Activated CD4-positive, alpha-beta T cell treated with anti-CD3 and anti-CD28 coated beads for 36 hours (primary cell): ENCODE measurements at regions not wholly inside any gene's neighbourhood (a gene's known extent, or its start where the extent isn't known, plus 50 kb on each side); places are given as distances from the start of the nearest gene placed in this dataset.

Experiments used
- ATAC-seq: fragments of 200-7000 bp; cut with Tn5 transposase; one replicate; pipeline ENCODE4 v1.10.0; 2021; ENCODE audit warnings: mild to moderate bottlenecking, moderate library complexity
- CTCF ChIA-PET: fragments of 350-600 bp; sonication (Branson Sonifier 250); formaldehyde crosslinking; loops from one replicate; lab custom pipeline; 2021; ENCODE audit warnings: antibody characterized with exemption; lab: Charles Lee
- POLR2A ChIA-PET: fragments of 350-600 bp; sonication (Branson Sonifier 250); formaldehyde crosslinking; loops from one replicate; lab custom pipeline; 2021; ENCODE audit warnings: antibody characterized with exemption, inconsistent platforms; lab: Charles Lee
- DNase-seq: peaks from one replicate; pipeline ENCODE4 v3.0.0-alpha.2; 2020
- H3K27ac Mint-ChIP-seq: one replicate; pipeline ENCODE4 v1.8.0; 2021; ENCODE audit warnings: mixed read lengths
- H3K27me3 Mint-ChIP-seq: one replicate; pipeline ENCODE4 v1.8.0; 2021; ENCODE audit warnings: mixed read lengths
- H3K36me3 Mint-ChIP-seq: one replicate; pipeline ENCODE4 v1.8.0; 2021; ENCODE audit warnings: low read depth, mixed read lengths
- H3K4me1 Mint-ChIP-seq: one replicate; pipeline ENCODE4 v1.8.0; 2021; ENCODE audit warnings: mixed read lengths
- H3K4me3 Mint-ChIP-seq: one replicate; pipeline ENCODE4 v1.8.0; 2021; ENCODE audit warnings: mild to moderate bottlenecking, moderate library complexity, mixed read lengths
- H3K9me3 Mint-ChIP-seq: one replicate; pipeline ENCODE4 v1.8.0; 2021; ENCODE audit warnings: low read depth, mixed read lengths
- intact Hi-C, 2 experiments: fragments of 100-400 bp; cut with DNase I in 1 of 2; cut with micrococcal nuclease in 1 of 2; formaldehyde crosslinking; loops; one replicate each; pipeline versions ENCODE4 v1.14.2 to v1.15.1; 2022 to 2024; cut with DNase I, micrococcal nuclease

- ChIA-PET POLR2A (no interaction called here), CTCF (no interaction called here)
- H3K4me1 Mint-ChIP-seq = no peaks in the 10 kb centered on the region
- H3K4me3 Mint-ChIP-seq = no peak overlapping the region
- DNase-seq = no peak
- peaks cover 6% of the 10 kb centered on the region for H3K27me3 Mint-ChIP-seq
- intact Hi-C loops = no loop called here
- ATAC-seq = no peak
- H3K9me3 Mint-ChIP-seq = no peaks in the 10 kb centered on the region
- H3K27ac Mint-ChIP-seq = no peak overlapping the region
- H3K36me3 Mint-ChIP-seq = no peaks in the 10 kb centered on the region
Measured at GRCh38 chr4:184934961-184935360, 83.3 kb upstream of the HELT start.

DNA sequence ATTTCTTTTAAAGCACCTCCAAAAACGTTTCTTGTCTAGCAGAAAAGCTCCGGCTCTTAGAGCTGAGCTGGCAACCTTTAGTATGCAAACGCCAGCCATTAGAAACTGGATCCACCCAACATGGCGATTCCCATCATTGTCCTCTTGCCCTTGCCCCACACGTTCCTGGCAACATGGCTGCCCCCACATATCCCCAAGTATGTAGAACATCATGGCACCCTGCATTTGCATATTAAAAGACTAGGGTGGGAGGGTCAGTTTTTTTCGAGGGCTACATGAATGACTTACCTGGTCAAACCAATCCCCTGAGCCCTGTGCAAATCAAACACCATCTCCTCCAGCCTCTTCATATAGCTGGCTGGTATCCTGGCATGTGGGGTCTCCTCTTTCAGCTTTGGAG, 82.2 kb upstream of the HELT start:
- intact Hi-C loops = no loop called here
- POLR2A ChIA-PET = no interaction called here
- Mint-ChIP-seq H3K36me3 (no peaks in the 10 kb centered on the region), H3K27ac (no peak overlapping the region), H3K9me3 (no peaks in the 10 kb centered on the region), H3K4me1 (no peaks in the 10 kb centered on the region), H3K4me3 (no peak overlapping the region), H3K27me3 (peaks cover 6% of the 10 kb centered on the region)
- DNase-seq (no peak), ATAC-seq (no peak)
- CTCF ChIA-PET = interaction anchor here (1.5 kb wide), 1 partner anchor 11 kb away, joined by 3 read pairs; no protein-coding TSS in a partner anchor

DNA sequence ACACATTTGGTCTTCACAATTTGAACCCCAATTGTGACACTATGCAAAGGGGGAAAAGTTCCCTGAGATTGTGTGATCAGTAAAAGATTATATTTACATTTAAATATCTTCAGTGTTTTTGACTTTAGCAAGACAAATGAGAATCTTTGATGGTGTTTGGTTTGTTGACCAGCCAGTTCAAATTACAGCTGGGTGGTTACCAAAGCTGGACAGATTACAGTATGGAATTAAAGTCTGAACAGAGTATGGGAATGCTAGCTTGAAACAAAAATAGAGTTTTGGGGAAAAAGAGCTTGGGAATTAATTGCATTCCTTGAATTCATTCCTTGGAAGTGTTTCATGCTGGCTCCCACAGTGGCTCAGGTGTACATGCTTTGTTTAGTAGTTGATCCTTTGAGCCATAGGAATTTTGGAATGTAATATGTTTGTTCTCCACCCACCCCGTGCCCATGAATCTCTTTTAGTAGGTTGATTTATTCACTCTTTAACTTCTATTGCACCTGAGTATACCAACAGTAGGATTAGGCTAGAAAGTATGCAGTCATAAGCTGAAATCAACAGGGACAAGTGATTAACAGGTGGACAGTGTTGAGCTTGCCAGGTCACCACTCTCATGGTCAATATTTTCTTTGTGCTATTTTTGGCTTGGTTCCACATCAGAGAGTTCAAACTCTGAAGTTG, 81.1 kb upstream of the HELT start:
- intact Hi-C loops = no loop called here
- ATAC-seq (no peak), DNase-seq (no peak)
- Mint-ChIP-seq H3K27ac (no peak overlapping the region), H3K4me1 (no peaks in the 10 kb centered on the region), H3K4me3 (no peak overlapping the region), H3K9me3 (no peaks in the 10 kb centered on the region), H3K36me3 (no peaks in the 10 kb centered on the region), H3K27me3 (peaks cover 6% of the 10 kb centered on the region)
- POLR2A ChIA-PET = no interaction called here
- CTCF ChIA-PET = interaction anchor here (0.7 to 1.5 kb wide), 5 partner anchors 10 to 187 kb away, joined by 3 read pairs; no protein-coding TSS in a partner anchor

DNA sequence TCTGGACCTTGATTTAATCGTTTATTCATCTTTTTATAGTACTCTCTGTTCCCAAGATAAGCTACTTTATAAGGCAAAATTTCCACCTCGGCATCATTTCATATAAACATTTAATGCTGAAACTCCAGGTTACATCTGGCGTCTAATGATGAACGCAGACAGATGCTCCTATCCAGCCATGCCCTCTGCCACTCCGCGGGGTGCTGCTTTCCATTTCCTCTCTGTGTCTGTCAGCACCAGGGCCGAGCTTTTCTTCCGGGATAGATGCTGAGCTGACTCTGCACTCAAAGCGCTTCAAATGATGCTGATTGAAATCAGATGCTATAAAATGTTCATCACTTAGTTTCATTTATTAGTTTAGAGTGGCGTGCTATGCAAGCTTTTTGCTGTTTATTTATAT, 80.5 kb upstream of the HELT start:
- no peak for DNase-seq
- no peak overlapping the region for H3K4me3 Mint-ChIP-seq
- H3K9me3 Mint-ChIP-seq = no peaks in the 10 kb centered on the region
- ChIA-PET POLR2A (no interaction called here), CTCF (interaction anchor here (0.9 to 1.5 kb wide), 4 partner anchors 10 to 40 kb away, joined by 3 read pairs; no protein-coding TSS in a partner anchor)
- ATAC-seq = no peak
- H3K27ac Mint-ChIP-seq = no peak overlapping the region
- H3K4me1 Mint-ChIP-seq = no peaks in the 10 kb centered on the region
- intact Hi-C loops = no loop called here
- H3K36me3 Mint-ChIP-seq = no peaks in the 10 kb centered on the region
- H3K27me3 Mint-ChIP-seq = peaks cover 6% of the 10 kb centered on the region

DNA sequence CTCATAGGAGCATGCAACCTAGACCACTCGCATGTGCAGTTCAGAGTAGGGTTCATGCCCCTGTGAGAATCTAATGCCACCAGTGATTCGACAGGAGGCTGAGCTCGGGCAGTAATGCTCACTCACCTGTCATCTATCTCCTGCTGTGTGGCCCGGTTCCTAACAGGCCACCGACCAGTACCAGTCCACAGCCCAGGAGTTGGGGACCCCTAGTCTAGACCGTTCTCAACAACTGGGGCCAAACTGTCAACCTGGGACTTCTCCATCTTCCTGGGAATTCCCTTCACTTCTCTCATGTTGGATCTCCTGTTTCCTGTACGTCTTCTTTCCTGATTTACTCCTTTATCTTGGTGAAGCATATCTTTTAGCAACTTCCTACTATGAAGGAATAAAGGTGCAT, 79.4 kb upstream of the HELT start:
- DNase-seq (no peak), ATAC-seq (no peak)
- H3K36me3 Mint-ChIP-seq = no peaks in the 10 kb centered on the region
- POLR2A ChIA-PET = no interaction called here
- CTCF ChIA-PET = interaction anchor here (1.1 kb wide), 1 partner anchor 193 kb away, joined by 4 read pairs; no protein-coding TSS in a partner anchor
- H3K4me1 Mint-ChIP-seq = no peaks in the 10 kb centered on the region
- H3K27me3 Mint-ChIP-seq = peaks cover 6% of the 10 kb centered on the region
- H3K9me3 Mint-ChIP-seq = no peaks in the 10 kb centered on the region
- intact Hi-C loops = no loop called here
- H3K27ac Mint-ChIP-seq = no peak overlapping the region
- H3K4me3 Mint-ChIP-seq = no peak overlapping the region

DNA sequence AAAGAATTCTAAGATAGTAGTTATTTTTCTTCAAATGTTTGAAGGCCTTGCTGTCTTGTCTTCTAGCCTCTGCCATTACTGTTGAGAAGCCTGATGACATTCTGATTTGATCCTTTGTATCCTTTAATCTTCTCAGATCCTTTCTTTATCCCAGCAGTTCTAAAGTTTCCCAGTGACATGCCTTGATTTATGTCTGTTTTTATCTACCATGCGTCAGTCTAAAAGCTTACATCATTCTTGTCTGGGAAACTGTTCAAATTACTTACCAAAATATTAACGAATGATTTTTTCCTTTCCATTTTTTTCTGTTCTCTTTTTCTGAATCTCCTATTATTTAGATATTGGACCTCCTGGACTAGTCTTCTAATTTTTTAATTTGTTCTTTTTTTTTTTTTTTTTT, 78.3 kb upstream of the HELT start:
- ChIA-PET CTCF (interaction anchor here (0.6 to 1.1 kb wide), 2 partner anchors 194 to 296 kb away, joined by 3 to 4 read pairs; no protein-coding TSS in a partner anchor), POLR2A (no interaction called here)
- peaks cover 6% of the 10 kb centered on the region for H3K27me3 Mint-ChIP-seq
- intact Hi-C loops = no loop called here
- no peaks in the 10 kb centered on the region for H3K36me3 Mint-ChIP-seq
- no peak overlapping the region for H3K27ac Mint-ChIP-seq
- no peaks in the 10 kb centered on the region for H3K4me1 Mint-ChIP-seq
- ATAC-seq (no peak), DNase-seq (no peak)
- no peak overlapping the region for H3K4me3 Mint-ChIP-seq
- H3K9me3 Mint-ChIP-seq = no peaks in the 10 kb centered on the region

DNA sequence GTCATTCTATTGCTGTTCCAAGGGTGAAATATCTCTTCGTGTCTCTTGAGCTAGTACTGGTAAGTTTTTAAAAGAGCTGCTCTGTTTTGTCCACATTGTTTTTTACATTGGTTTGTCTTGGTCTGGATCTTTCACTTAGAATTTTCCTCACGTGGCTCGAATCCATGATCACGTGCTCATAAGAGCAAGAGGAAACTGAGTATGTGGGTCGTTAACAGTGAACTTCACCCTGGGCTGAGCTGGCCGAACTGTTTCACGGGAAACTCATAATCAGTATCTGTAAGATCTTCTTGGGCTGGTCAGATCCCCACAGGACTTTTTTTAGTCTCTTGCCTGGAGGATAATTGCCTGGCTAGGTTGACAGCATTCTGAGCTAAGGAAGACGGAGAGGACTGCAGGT, 77.8 kb upstream of the HELT start:
- no peak for ATAC-seq
- intact Hi-C loops = no loop called here

DNA sequence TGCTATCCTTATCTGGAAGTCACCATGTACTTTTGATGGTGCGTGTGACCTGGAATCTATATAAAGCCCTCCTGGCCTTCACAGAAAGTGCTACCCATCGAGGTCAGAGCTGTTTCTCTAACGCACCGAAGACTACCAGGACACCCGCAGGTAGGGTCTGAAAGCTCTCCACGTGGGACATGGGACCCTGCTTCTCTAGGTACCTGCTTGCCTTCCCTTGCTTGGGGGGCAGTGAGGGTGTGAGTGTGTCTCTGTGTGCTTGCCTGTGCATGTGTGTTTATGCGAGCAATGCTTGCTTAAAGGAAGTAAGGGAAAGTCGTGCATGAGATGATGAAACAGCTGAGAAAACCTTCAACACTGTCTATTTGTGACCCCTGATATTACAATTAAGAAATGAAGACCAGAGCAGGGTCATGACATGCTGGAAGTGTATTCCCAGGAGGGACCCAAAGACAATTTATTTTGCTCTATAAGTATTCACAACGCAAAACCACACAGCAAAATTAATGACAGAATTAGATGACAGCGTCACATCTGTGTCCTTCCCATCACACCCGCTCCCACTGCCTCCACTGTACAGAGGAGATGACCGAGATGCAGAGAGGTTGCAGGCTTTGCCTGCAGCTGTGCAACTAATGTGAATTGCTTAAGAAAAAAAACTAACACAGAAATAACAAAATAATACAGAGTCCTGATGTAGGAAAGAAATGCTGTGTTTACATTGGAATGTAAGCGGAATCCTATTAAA, 76.4 kb upstream of the HELT start:
- DNase-seq (no peak), ATAC-seq (no peak)
- no peaks in the 10 kb centered on the region for H3K36me3 Mint-ChIP-seq
- H3K9me3 Mint-ChIP-seq = no peaks in the 10 kb centered on the region
- POLR2A ChIA-PET = interaction anchor here (0.6 kb wide), 1 partner anchor 76 kb away, joined by 3 read pairs; the partner anchor contains the start of gene HELT
- H3K27ac Mint-ChIP-seq = no peak overlapping the region
- H3K27me3 Mint-ChIP-seq = peaks cover 7% of the 10 kb centered on the region
- CTCF ChIA-PET = no interaction called here
- no peak overlapping the region for H3K4me3 Mint-ChIP-seq
- intact Hi-C loops = no loop called here
- no peaks in the 10 kb centered on the region for H3K4me1 Mint-ChIP-seq

More for the DNA sequence above, 77.8 kb upstream of the HELT start:
- H3K27me3 Mint-ChIP-seq = peaks cover 6% of the 10 kb centered on the region
- H3K4me3 Mint-ChIP-seq = no peak overlapping the region
- CTCF ChIA-PET = interaction anchor here (0.6 kb wide), 1 partner anchor 297 kb away, joined by 3 read pairs; no protein-coding TSS in a partner anchor
- POLR2A ChIA-PET = no interaction called here
- DNase-seq = no peak
- no peaks in the 10 kb centered on the region for H3K36me3 Mint-ChIP-seq
- no peaks in the 10 kb centered on the region for H3K4me1 Mint-ChIP-seq
- no peaks in the 10 kb centered on the region for H3K9me3 Mint-ChIP-seq
- no peak overlapping the region for H3K27ac Mint-ChIP-seq

DNA sequence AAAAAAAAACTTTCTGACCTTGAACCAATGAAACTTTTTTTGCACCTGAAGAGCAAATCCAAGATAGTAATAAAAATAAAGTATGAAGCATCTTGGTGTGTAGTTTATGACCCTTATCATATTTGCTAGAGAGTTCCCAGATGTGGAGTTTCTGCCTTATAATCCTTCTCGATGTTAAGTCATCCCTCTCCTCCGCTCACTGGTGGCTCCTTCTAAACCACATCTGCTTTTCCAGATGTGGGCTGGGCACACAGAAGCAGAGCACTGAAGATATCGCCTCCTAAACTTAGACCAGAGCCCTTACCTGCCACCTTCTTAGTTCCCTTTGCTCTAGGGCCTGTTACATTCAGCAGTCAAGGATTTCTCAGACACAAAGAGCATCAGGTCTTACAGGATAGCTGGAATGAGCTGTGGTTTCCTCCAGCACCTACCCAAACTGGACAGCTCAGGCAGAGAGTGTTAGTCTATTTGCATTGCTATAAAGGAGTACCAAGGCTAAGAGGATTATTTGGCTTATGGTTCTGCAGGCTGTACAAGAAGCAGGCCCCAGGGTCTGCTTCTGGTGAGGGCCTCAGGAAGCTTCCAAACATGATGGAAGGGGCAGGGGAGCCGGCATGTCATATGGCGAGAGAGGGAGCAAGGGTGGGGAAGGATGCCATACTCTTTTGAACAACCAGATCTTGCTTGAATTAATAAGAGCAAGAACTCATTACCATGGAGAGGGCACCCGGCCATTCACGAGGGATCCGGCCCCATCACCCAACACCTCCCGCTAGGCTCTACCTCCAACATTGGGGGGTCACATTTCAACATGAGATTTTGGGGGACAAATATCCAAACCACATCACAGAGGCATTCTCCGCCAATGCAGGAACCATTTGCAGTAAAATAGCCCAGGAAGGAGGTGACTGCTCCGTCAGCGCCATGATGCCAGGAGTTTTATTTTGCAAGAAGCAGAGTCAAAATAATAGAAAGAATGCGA, 75.6 kb upstream of the HELT start:
- Mint-ChIP-seq H3K4me3 (no peak overlapping the region), H3K9me3 (no peaks in the 10 kb centered on the region), H3K4me1 (no peaks in the 10 kb centered on the region), H3K36me3 (no peaks in the 10 kb centered on the region), H3K27me3 (peaks cover 11% of the 10 kb centered on the region), H3K27ac (no peak overlapping the region)
- ChIA-PET POLR2A (no interaction called here), CTCF (no interaction called here)
- intact Hi-C loops = no loop called here
- DNase-seq (no peak), ATAC-seq (no peak)

- Mint-ChIP-seq H3K27ac (no peak overlapping the region), H3K36me3 (no peaks in the 10 kb centered on the region), H3K9me3 (no peaks in the 10 kb centered on the region), H3K4me3 (no peak overlapping the region), H3K4me1 (no peaks in the 10 kb centered on the region), H3K27me3 (peaks cover 30% of the 10 kb centered on the region)
- no peak for DNase-seq
- ATAC-seq = no peak
- intact Hi-C loops = no loop called here
- CTCF ChIA-PET = no interaction called here
- POLR2A ChIA-PET = no interaction called here
Measured at GRCh38 chr4:184949020-184949419, 69.3 kb upstream of the HELT start.

- Mint-ChIP-seq H3K9me3 (no peaks in the 10 kb centered on the region), H3K4me1 (no peaks in the 10 kb centered on the region), H3K27ac (no peak overlapping the region), H3K27me3 (peaks cover 33% of the 10 kb centered on the region), H3K4me3 (no peak overlapping the region), H3K36me3 (no peaks in the 10 kb centered on the region)
- POLR2A ChIA-PET = no interaction called here
- intact Hi-C loops = no loop called here
- no peak for DNase-seq
- no peak for ATAC-seq
- CTCF ChIA-PET = no interaction called here
Measured at GRCh38 chr4:184950117-184950830, 68.0 kb upstream of the HELT start.
